Activated T-helper 1 cell treated with anti-CD3 and anti-CD28 coated beads, Interleukin-2, amount 50 U/mL, for 16 hours (primary cell): ENCODE measurements at regions not wholly inside any gene's neighbourhood (a gene's known extent, or its start where the extent isn't known, plus 50 kb on each side); places are given as distances from the start of the nearest gene placed in this dataset.

Source experiments
- DNase-seq, 2 donors: peaks; one replicate each; pipeline ENCODE4 v3.0.0-alpha.2; 2020; ENCODE audit warnings: low read depth in 1 of 2, low spot score in 1 of 2

GRCh38 chr14:98298481-98299244 lies 973.3 kb downstream of the BCL11B start:
- DNase-seq, result no peak

GRCh38 chr14:98301681-98302080 lies 970.3 kb downstream of the BCL11B start:
- no peak for DNase-seq

- DNase-seq, result no peak
These were observed 967.4 kb downstream of the BCL11B start for GRCh38 chr14:98304574-98304973.

- DNase-seq, result no peak
These were observed 962.4 kb downstream of the BCL11B start for GRCh38 chr14:98309591-98309990.

GRCh38 chr14:98312006-98312405 lies 960.0 kb downstream of the BCL11B start:
- no peak for DNase-seq

GRCh38 chr14:98321841-98322240 lies 950.2 kb downstream of the BCL11B start:
- no peak for DNase-seq

- DNase-seq, result no peak
These were observed 948.2 kb downstream of the BCL11B start for GRCh38 chr14:98323836-98324235.

- no peak for DNase-seq
These were observed 946.2 kb downstream of the BCL11B start for GRCh38 chr14:98325761-98326160.

- no peak for DNase-seq
These were observed 943.5 kb downstream of the BCL11B start for GRCh38 chr14:98328496-98328895.

GRCh38 chr14:98334186-98334585 lies 937.8 kb downstream of the BCL11B start:
- DNase-seq, result no peak

- DNase-seq, result no peak
These were observed 930.8 kb downstream of the BCL11B start for GRCh38 chr14:98341211-98341610.

- no peak for DNase-seq
These were observed 926.8 kb downstream of the BCL11B start for GRCh38 chr14:98345161-98345560.

GRCh38 chr14:98347686-98348085 lies 924.3 kb downstream of the BCL11B start:
- no peak for DNase-seq

- DNase-seq, result no peak
These were observed 923.5 kb downstream of the BCL11B start for GRCh38 chr14:98348505-98348904.

- no peak for DNase-seq
These were observed 921.8 kb downstream of the BCL11B start for GRCh38 chr14:98350213-98350612.

GRCh38 chr14:98364961-98365360 lies 907.0 kb downstream of the BCL11B start:
- DNase-seq, result no peak

GRCh38 chr14:98366429-98366828 lies 905.6 kb downstream of the BCL11B start:
- DNase-seq, result no peak

GRCh38 chr14:98368221-98368620 lies 903.8 kb downstream of the BCL11B start:
- DNase-seq, result no peak

GRCh38 chr14:98368916-98369315 lies 903.1 kb downstream of the BCL11B start:
- no peak for DNase-seq

GRCh38 chr14:98369344-98369743 lies 902.7 kb downstream of the BCL11B start:
- DNase-seq, result no peak

GRCh38 chr14:98370352-98370751 lies 901.6 kb downstream of the BCL11B start:
- DNase-seq, result no peak

- no peak for DNase-seq
These were observed 900.9 kb downstream of the BCL11B start for GRCh38 chr14:98371141-98371540.

GRCh38 chr14:98374136-98374535 lies 897.9 kb downstream of the BCL11B start:
- no peak for DNase-seq
